ENCODE measurements at regions not wholly inside any gene's neighbourhood (a gene's known extent, or its start where the extent isn't known, plus 50 kb on each side); places are given as distances from the start of the nearest gene placed in this dataset.

DNA sequence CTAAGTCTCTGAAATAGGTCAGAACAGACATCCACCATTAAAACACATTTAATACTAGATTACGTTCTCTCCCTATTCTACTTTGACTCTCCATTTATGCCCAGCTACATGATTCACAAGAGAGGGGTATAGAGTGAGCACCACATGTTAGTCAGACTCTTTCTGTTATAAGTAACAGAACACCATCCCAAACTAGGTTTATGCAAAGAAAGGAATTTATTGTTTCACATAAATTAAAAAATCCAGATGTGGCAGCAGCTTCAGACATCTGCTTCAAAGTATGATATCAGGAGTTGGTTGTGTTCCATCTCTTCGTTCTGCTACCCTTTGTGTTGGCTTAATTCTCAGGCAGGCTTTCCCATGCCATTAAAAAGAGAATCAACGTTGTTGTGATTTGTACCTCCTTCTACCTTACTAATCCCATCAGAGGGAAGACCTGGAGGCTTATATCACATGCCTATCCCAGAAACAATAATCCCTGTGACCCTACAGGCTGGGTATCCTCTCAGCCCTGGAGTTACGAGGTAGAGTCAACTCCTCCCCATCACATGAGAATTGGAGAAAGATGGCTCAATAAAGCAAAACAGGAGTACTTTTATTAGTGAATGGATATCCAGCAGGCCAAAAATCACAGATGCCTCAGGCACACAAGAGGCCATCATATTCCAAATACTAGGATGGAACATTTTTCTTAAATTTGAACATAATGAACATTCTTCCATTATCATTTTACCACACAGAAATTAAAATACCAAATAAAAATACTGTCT, 163.2 kb downstream of the SLC7A11 start:
- no peak for DNase-seq

DNA sequence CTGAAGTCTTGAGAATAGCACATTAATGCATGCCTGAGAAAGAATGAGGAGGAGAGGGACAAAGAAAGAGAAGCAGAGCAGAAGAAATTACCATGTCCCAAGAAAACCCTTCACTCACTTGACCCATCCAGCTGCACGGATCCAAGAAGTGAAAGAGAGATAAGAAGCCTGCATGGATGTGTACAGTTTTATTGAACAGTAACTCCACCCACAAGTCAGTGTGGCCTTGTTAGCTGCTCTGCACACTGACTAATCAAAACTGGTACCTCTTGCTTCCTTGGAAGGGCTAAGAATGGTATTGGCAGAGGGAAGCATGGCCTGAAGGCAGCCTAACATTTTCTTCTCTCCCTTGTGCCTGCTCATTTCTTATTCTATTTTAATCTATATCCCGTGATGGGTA, 163.9 kb downstream of the SLC7A11 start:
- DNase-seq = no peak

DNA sequence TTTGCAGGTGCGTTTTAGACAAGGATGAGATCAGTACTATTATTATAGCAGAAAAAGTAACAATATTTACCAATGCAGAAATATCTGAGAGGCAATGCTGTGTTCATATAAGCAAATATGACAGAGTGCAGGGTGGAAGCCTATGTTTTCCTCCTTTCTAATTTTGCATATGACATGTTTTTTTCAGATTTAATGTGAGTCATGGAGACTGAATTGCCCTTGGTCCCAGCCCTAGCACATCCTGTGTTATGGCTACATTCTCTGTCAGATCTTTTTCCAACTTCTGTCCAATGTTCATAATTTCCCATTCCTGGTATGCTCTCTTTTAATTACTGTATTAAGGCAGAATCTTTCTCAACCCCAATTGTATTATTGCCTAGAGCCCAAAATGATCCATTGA, 165.6 kb downstream of the SLC7A11 start:
- no peak for DNase-seq

DNA sequence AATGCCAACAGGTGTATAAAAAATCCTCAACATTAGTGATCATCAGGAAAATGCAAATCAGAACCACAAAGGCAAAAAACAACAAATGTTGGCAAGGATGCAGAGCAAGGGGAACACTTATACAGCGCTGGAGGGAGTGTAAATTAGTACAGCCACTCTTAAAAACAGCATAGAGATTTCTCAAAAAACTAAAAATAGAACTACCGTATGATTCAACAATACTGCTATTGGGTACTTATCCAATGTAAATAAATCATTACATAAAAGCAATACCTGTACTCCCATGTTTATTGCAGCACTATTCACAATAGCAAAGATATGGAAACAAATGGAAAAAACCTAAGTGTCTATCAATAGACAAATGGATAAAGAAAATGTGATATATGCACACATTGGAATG, 171.3 kb downstream of the SLC7A11 start:
- DNase-seq = no peak

DNA sequence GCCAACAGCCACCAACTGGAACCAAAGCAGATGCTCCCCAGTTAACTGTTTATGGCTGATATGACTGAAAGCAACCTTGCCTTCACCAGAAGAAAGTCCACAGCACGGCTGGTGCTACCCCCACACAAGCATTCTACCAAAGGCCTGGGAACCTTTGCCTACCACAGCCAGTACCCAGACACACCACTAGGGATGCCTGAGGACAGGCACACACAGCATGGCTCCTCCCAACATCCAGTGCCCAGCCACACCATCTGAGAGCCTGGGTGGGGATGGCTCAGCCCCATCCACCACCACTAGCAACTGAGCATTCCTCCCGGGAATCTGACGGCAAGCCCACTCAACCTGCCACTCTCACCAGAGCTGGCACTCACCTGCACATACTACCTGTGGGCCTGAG, 178.6 kb downstream of the SLC7A11 start:
- DNase-seq = no peak

DNA sequence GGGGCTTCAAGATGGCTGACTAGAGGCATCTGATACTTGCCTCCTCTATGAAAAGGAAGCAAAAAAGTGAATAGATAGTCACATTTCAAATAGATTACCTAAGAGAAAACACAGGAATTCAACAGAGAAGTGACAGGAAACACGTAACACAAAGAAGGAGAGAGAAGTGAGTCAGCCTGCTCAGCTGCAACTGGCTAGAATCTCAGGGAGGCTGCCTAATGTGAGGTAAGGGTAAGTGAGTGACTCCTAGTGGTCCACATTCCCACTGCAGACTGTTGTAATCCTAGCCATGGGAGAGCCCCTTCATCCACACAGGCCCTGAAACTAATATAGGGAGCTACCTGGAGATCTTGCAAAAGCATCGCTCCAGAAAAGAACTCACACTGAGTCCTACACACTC, 179.2 kb downstream of the SLC7A11 start:
- DNase-seq = peak; percentile 54

DNA sequence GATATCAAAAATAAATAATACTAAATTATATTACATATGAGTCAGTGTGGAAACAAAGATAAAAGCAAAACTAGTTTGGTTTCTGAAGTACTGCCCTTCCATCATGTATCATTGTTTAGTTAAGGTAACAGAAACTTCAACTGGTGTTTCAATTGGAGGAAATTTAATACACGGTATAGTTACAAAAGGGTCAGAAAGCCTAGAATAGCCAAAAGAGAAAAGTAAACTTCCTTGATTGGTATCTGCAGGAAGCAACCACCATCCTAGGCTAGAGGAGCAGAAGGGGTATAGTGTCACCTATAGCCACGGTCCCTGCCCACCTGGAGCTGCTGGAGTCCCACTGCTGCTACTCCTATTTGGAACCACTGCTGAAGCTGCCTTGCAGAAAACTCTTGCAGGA, 185.6 kb downstream of the SLC7A11 start:
- DNase-seq = no peak

DNA sequence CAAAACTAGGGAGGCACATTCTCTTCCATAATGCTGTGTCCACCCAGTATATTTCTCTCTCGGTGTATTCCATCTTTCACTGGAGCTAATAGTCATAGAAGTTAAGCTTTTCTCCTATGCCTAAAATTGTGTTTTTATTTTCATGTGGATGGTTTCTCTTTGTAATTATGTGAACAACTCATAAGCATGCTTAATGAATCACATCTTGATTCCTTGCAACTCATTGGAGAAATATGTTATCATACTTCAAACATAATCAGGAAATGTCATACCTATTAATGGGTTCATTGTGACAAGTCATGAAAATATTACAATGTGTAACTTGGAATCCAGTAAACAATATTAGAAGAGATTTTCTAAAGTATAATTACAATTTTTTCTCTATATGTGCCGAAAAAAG, 186.3 kb downstream of the SLC7A11 start:
- peak; percentile 66 for DNase-seq

DNA sequence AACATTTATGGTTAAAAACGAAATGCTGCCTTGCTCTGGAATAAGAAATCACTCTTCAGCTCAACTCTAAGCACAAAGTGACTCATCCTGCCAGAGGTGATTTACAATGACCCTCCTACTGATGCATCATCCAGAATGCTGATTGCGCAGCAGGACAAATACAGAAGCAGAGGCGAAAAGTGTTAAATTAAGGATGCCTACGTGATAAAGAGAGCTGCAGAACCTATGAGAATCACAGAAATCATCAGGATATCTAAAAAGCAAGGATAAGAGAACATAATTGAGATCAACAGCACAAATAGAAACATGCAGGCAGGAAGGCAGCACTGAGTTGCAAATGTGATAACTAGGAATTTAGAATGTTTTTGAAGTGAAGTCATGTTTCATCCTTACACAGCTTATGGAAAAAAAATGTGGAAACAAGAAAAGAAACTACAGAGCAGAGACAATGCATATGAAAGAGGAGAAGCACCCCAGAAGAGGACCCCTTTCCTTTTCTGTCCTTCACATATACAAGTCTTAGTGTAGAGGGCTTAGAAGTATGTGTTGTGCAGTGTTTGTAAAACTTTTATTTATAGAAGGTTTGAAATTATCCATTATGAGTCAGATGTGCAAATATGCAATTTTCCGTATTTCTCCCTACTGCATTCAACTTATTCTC, 188.4 kb downstream of the SLC7A11 start:
- DNase-seq = peak; percentile 91

DNA sequence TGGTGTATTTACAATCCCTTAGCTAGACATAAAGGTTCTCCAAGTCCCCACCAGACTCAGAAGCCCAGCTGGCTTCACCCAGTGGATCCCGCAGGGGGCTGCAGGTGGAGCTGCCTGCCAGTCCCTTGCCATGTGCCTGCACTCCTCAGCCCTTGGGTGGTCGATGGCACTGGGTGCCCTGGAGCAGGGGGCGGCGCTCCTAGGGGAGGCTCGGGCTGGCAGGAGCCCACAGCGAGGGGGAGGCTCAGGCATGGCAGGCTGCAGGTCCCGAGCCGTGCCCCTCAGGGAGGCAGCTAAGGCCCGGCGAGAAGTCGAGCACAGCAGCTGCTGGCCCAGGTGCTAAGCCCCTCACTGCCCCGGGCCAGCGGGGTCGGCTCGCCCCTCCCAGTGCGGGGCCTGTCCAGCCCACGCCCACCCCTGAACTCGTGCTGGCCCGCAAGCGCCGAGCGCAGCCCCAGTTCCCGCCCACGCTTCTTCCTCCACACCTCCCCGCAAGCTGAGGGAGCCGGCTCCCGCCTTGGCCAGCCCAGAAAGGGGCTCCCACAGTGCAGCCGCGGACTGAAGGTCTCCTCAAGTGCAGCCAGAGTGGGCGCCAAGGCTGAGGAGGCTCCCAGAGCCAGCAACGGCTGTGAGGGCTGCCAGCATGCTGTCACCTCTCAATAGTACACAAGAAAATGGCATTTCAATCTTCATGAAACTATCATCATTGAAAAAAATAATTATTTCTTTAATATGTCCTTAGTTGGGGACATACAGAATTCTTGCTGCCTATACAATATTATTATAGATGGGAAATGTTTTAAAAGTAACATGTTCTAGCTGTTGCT, 189.1 kb downstream of the SLC7A11 start:
- no peak for DNase-seq

DNA sequence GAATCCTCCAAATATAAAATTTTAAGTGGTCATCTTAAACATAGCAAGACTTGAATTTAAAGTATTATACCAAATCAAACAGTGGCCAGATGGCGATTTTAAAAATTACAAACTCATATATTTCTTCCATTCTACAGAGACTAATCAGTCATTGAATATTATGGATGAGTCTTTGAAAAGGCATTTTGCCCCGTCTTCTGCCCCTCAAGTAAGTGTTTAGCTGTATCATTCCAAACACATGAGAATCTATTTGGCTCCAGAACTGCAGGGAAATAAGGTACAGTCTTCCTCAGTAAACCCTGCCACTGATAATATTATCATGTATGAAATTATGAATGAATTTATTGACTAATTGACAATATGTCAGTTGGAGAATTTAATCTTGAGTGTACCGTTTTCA, 191.0 kb downstream of the SLC7A11 start:
- peak; percentile 72 for DNase-seq

DNA sequence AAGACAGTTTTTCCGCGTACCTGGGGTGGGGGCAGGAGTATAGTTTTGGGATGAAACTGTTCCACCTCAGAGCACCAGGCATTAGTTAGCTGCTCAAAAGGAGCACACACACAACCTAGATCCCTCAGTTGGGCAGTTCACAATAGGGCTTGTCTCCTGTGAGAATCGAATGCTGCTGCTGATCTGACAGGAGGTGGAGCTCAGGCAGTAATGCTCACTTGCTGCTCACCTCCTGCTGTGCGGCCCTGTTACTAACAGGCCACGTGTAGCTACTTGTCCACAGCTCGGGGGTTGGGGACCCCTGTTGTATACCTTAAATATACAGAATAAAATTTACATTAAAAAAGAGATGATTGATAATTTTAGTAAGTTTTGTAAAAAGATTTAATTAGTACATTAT, 191.5 kb downstream of the SLC7A11 start:
- DNase-seq = no peak

DNA sequence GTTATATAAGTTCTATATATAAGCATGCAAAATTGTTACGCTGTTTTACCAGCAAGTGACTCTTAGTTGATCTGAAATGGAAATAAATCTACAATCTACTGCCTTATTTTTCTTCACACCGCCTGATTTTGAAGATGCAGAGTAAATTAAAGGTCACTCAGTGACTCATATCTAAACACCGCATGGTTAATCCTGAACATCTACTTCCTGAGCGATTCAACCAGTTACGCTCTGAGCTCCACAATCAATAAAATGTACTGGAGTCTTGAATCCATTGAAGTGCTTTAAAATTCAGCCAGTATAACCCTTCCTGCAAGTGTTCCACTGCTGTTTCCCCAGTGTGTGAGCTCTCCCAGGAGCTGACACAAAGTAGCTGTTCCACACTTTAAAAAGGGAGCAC, 192.8 kb downstream of the SLC7A11 start:
- DNase-seq = no peak

DNA sequence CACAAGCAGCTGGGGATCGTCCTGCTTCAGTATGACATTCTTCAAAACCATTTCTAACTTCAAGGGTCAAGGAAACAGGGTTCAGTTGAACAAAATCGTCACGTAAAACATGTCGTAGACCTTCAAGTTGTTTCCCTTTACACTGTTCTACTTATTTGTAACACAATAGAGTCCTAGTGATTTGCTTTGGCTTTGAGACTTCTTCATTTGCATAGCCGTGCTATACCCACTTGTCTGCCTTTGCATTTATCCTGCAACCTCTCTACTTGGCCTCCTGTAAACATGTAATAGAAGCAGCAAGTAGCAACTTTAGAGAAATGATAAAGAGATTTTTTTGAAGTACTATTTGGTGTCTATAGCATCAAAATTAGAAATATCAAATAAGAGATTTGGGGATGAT, 194.9 kb downstream of the SLC7A11 start:
- no peak for DNase-seq

DNA sequence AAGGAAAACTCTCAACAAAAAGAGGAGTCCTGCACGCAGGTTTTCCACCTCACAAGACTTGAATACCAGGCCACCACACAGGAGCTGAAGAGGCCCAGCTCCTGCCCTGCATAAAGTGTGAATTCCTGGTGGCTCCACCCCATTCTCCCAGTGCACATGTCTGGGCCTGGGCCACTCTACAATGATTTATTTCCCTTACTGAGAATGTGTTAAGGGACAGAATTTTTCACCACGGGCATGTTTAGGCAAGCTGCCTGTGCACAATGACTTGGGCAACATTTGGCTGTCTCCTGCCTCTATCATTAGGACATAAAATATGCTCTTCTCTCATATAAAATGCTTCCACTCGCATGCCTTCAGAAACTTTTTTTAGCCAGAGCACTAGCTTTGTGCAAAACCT, 197.1 kb downstream of the SLC7A11 start:
- DNase-seq = no peak

DNA sequence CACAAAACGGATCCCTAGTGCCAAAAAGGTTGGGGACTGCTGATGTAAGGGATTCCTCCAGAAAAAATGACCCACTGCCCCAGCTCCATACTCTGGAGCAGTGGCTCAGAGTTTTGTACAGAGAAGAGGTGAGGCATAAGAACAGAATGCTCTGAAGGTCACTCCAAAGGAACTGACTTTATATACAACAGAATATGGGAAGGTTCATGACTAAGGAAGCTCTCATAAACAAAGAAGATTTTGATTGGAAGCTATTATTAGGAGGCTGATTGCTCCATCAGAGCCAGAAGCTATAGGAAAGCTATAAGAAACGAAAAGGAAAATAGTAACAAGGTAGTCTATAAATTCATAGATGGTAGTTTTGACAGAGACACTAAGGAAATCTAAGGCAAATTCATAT, 203.1 kb downstream of the SLC7A11 start:
- DNase-seq = peak; percentile 48

DNA sequence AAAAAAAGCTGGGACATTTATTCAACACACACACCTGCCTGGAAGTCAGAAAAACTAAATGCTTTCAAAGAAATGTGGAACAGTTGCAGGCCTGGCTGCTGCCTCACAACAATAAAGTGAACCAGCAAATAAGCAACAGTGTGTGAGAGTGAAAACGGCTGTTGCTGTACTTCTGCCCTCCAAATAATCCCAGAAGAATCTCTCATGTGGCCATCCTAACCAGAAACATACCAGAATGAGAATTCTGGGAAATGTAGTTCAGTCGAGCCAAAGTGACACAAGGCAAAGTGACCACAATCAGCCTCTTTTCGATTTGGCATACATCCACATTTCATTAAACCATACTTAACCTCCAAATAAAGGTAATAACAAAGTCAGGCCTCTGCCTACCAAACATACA, 204.5 kb downstream of the SLC7A11 start:
- DNase-seq = peak; percentile 42

DNA sequence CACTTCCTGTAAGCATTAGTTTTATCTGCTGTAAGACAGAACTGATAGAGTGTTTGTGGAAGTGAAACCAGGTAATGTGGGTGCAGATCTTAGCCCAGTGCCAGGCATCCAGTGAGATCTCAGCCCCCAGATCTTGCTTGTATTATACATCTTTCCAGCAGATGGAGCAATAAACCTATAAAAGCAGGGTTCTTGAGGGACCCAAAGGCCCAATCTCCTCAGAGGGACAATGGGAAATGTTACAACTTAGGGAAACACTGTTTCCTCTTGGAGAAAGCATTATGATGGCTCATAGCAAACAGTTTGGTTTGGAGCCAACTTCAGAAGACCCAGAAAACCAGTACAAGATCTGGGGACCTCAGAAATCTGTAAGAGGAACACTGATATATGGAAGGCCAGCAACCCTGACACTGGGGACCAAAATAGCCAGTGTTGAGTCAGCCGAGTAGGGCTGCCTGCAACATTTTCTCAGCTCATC, 206.3 kb downstream of the SLC7A11 start:
- DNase-seq = peak; percentile 78

DNA sequence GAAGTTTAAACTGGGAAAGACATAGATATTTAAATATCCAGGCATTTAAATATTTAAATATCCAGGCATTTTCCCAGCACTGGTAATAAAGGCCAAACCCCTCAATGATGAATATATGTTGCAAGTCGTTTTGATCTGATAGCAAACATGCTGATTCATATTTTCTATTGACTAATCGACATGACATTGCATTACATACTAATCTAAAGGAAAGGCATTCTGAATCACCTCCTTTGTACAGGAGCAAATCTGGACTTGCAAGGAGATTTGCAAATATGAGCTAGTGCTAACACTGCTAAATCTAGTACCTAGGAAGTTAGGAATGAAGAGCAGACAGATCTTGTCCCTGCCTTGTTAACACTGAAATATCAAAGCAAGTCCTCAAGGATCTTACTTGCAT, 207.3 kb downstream of the SLC7A11 start:
- DNase-seq = peak; percentile 52

DNA sequence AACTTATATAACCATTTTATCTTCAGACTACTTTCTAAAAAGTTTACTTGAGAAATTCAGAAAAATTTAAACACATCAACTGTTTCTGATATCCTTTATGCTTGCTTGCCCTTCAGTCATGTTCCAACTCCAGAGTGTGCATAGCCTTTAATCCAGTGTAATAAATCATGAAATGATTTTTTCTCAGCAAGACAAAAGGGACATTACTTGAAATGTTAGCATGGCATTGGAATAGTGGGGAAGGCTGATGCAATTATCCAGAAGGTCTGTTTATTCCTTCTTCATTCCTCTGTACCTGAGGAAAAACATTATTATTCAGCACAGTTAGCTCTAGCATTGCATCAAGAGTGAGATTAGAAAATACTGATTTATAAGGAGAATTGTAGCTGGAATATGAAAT, 209.9 kb downstream of the SLC7A11 start:
- no peak for DNase-seq

DNA sequence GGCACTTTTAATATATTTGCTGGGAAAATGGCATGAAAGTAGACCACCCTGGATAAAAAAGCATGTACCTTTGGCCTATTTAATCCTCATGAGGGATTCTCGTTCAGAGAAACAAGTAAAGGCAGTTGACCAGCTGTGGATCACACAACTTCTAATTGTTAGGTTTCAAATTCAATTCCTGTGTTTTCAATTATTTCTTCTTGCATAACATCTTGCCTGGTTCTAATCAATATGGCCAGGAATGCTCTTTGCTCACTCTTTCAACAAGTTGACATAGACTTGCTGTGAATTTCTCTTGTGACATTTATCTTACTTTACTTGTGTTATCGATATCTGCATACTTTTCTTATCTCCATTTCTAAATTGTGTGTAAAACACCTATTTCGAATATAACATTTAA, 211.8 kb downstream of the SLC7A11 start:
- DNase-seq = no peak

DNA sequence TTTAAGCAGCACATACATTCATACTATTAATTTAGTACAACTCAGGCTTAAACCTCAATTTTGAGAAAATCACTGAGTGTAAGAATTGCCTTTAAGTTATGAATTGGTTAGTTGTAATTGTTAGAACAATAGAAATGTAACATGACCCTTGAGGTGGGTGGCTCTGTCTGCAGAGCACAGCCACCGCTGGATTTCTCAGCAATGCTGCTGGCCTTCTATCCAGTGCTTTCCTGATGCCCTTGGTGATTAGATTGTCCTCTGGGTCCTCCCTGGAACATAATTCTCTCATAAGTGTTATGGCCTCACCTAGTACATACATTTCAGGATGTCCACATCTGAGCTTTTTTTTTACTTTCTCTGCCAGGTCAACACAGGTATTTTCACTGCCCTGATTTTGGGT, 213.2 kb downstream of the SLC7A11 start:
- DNase-seq = no peak

DNA sequence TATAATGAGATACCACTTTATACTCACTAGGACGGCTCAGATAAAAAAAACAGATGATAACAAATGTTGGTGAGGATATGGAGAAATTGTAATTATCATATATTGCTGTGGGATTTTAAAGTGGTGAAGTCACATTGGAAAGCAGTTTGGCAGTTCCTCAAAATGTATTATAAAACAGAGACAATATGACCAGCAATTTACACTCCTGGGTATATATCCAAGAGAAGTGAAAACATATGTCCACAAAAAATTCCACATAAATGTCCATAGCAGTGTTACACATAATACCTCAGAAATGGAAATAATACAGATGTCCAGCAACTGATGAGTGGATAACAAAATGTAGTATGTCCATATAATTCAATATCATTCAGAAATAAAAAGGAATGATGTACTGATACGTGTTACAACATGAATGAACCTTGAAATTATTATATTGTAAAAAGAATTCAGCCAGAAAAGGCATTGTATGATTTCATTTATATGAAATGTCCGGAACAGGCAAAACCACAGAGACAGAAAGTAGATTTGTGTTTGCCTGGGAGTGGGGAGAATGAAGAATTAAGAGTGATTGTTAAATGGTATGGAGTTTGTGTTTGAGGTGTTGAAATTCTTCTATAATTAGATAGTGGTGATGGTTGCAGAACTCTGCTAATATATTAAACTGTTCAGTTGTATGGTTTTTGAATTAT, 220.9 kb downstream of the SLC7A11 start:
- no peak for DNase-seq

All from EL (cell line).